ENCODE measurements at regions not wholly inside any gene's neighbourhood (a gene's known extent, or its start where the extent isn't known, plus 50 kb on each side); places are given as distances from the start of the nearest gene placed in this dataset.
"Not testable (repeated sequence)": the region's sequence is repeated elsewhere in the genome, so short reads cannot be mapped to it uniquely, and the experiment has no call there.

- H3K36me3 Mint-ChIP-seq (ENCODE audit: insufficient read depth, unreplicated experiment); H3K27me3 Mint-ChIP-seq (ENCODE audit: insufficient read depth, unreplicated experiment); DNase-seq (ENCODE audit: unreplicated experiment); POLR2A ChIA-PET; H3K4me3 Mint-ChIP-seq (ENCODE audit: unreplicated experiment); CTCF ChIA-PET; H3K4me1 Mint-ChIP-seq (ENCODE audit: insufficient read depth, unreplicated experiment); BruUV-seq (replicated peaks); intact Hi-C loops (cut with micrococcal nuclease); H3K27ac Mint-ChIP-seq (ENCODE audit: low read depth, unreplicated experiment): not testable (repeated sequence)
- H3K9me3 Mint-ChIP-seq (ENCODE audit: unreplicated experiment): peaks cover 14% of the 10 kb centered on the region
These were observed 61.2 kb upstream of the MINDY3 start for GRCh38 chr10:15921423-15921945.

- DNase-seq (ENCODE audit: unreplicated experiment): no peak
- no TSS peak for BruUV-seq (replicated peaks)
- Mint-ChIP-seq H3K27ac (ENCODE audit: low read depth, unreplicated experiment) (no peak overlapping the region), H3K36me3 (ENCODE audit: insufficient read depth, unreplicated experiment) (no peaks in the 10 kb centered on the region), H3K4me3 (ENCODE audit: unreplicated experiment) (no peak overlapping the region), H3K4me1 (ENCODE audit: insufficient read depth, unreplicated experiment) (no peaks in the 10 kb centered on the region), H3K9me3 (ENCODE audit: unreplicated experiment) (peaks cover 7% of the 10 kb centered on the region), H3K27me3 (ENCODE audit: insufficient read depth, unreplicated experiment) (peaks cover 16% of the 10 kb centered on the region)
- POLR2A ChIA-PET: no interaction called here
- intact Hi-C loops (cut with micrococcal nuclease): no loop called here
- CTCF ChIA-PET: interaction anchor here (0.6 kb wide), 1 partner anchor 53 kb away, joined by 3 read pairs; no protein-coding TSS in a partner anchor
- TF ChIP-seq CTCF (IDR thresholded peaks at IDR 0.05; ENCODE audit: unreplicated experiment): no peak
These were observed 71.1 kb upstream of the MINDY3 start for GRCh38 chr10:15931376-15931775.

GRCh38 chr10:15939543-15939942 lies 79.2 kb upstream of the MINDY3 start:
- H3K27me3 Mint-ChIP-seq (ENCODE audit: insufficient read depth, unreplicated experiment): peaks cover 49% of the 10 kb centered on the region
- H3K36me3 Mint-ChIP-seq (ENCODE audit: insufficient read depth, unreplicated experiment); H3K27ac Mint-ChIP-seq (ENCODE audit: low read depth, unreplicated experiment); BruUV-seq (replicated peaks); H3K9me3 Mint-ChIP-seq (ENCODE audit: unreplicated experiment); CTCF ChIA-PET; H3K4me3 Mint-ChIP-seq (ENCODE audit: unreplicated experiment); intact Hi-C loops (cut with micrococcal nuclease): not testable (repeated sequence)
- peaks cover 12% of the 10 kb centered on the region for H3K4me1 Mint-ChIP-seq (ENCODE audit: insufficient read depth, unreplicated experiment)
- peak; percentile 25 for DNase-seq (ENCODE audit: unreplicated experiment)
- POLR2A ChIA-PET: interaction anchor here (0.6 kb wide), 1 partner anchor 106 kb away, joined by 3 read pairs; no protein-coding TSS in a partner anchor

GRCh38 chr10:15943426-15943825 lies 83.1 kb upstream of the MINDY3 start:
- Mint-ChIP-seq H3K36me3 (ENCODE audit: insufficient read depth, unreplicated experiment) (no peaks in the 10 kb centered on the region), H3K9me3 (ENCODE audit: unreplicated experiment) (peaks cover 28% of the 10 kb centered on the region), H3K4me3 (ENCODE audit: unreplicated experiment) (no peak overlapping the region), H3K27me3 (ENCODE audit: insufficient read depth, unreplicated experiment) (peaks cover 24% of the 10 kb centered on the region), H3K4me1 (ENCODE audit: insufficient read depth, unreplicated experiment) (peaks cover 12% of the 10 kb centered on the region), H3K27ac (ENCODE audit: low read depth, unreplicated experiment) (no peak overlapping the region)
- no peak for TF ChIP-seq CTCF (IDR thresholded peaks at IDR 0.05; ENCODE audit: unreplicated experiment)
- no peak for DNase-seq (ENCODE audit: unreplicated experiment)
- CTCF ChIA-PET: interaction anchor here (1.4 kb wide), 1 partner anchor 41 kb away, joined by 5 read pairs; no protein-coding TSS in a partner anchor
- no TSS peak for BruUV-seq (replicated peaks)
- POLR2A ChIA-PET: no interaction called here
- intact Hi-C loops (cut with micrococcal nuclease): no loop called here

- no peak overlapping the region for H3K4me3 Mint-ChIP-seq (ENCODE audit: unreplicated experiment)
- no TSS peak for BruUV-seq (replicated peaks)
- ChIA-PET CTCF (interaction anchor here (1.1 kb wide), 1 partner anchor 591 kb away, joined by 3 read pairs; no protein-coding TSS in a partner anchor), POLR2A (no interaction called here)
- no peak overlapping the region for H3K27ac Mint-ChIP-seq (ENCODE audit: low read depth, unreplicated experiment)
- no peaks in the 10 kb centered on the region for H3K9me3 Mint-ChIP-seq (ENCODE audit: unreplicated experiment)
- no peaks in the 10 kb centered on the region for H3K4me1 Mint-ChIP-seq (ENCODE audit: insufficient read depth, unreplicated experiment)
- H3K27me3 Mint-ChIP-seq (ENCODE audit: insufficient read depth, unreplicated experiment): peaks cover 94% of the 10 kb centered on the region
- DNase-seq (ENCODE audit: unreplicated experiment): no peak
- no peaks in the 10 kb centered on the region for H3K36me3 Mint-ChIP-seq (ENCODE audit: insufficient read depth, unreplicated experiment)
- intact Hi-C loops (cut with micrococcal nuclease): no loop called here
- TF ChIP-seq CTCF (IDR thresholded peaks at IDR 0.05; ENCODE audit: unreplicated experiment): no peak
These were observed 93.9 kb upstream of the MINDY3 start for GRCh38 chr10:15954188-15954587.

All from MCF 10A (cell line).